Omental fat pad (tissue), 3 donors: ENCODE measurements at regions not wholly inside any gene's neighbourhood (a gene's known extent, or its start where the extent isn't known, plus 50 kb on each side); places are given as distances from the start of the nearest gene placed in this dataset.

Experiments used
- ATAC-seq: fragments of 150-250 bp; one replicate; pipeline ENCODE4 v1.9.1; 2016; ENCODE audit warnings: mild to moderate bottlenecking, moderate library complexity; ENCODE audit not compliant: low FRiP score
- DNase-seq: peaks from one replicate; pipeline ENCODE4 v3.0.0-alpha.2; 2019; ENCODE audit warnings: low spot score
- CTCF ChIP-seq, 3 donors: fragments of 450-650 bp; IDR thresholded peaks; one replicate each; pipeline ENCODE4 v1.5.1; 2016 to 2017; ENCODE audit warnings: antibody characterized with exemption in 3 of 3, mild to moderate bottlenecking in 3 of 3, moderate library complexity in 2 of 3

- no peak for ATAC-seq
- no peak for DNase-seq
- no peak for TF ChIP-seq CTCF (IDR thresholded peaks at IDR 0.05)
These were observed 1212.3 kb upstream of the NCAM2 start for GRCh38 chr21:19785941-19786340.

DNA sequence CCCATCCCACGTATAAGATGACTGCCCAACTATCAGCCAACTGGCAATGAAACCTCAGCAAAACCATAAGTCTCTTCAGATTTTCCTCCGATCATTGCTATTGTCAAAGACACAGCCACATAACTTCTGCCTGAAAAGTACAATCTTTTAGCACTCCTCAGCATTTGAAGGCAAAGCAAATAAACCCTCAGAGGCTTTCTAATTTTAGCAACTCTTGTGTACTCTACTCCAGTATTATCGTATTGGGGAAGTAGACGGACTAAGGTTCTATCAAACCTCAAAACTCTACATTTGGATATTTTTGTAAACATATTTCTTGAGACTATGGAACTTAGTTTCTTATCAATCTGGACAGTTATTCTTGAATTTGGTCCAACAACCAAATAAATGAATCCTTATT is 1206.2 kb upstream of the NCAM2 start:
- no peak for ATAC-seq
- no peak for DNase-seq
- TF ChIP-seq CTCF (IDR thresholded peaks at IDR 0.05), result no peak

DNA sequence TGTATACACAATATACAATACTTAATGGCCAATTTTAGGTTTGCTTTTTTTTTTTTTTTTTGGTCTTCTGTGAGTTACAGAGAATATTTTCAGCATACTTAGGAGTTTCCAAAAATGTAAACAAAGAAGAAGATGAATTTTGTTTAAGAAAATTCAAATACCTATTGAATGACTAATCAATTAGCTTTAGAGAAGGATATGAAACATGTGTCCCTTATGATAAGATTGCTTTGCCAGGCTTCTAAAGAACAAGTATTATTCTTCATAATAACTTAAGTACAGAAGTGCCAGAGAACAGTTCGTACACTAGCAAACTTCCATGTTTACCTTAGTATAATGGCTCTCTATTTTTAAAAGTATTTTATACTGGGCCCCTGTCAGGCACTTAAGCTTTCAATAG is 1191.0 kb upstream of the NCAM2 start:
- TF ChIP-seq CTCF (IDR thresholded peaks at IDR 0.05), result no peak
- no peak for ATAC-seq
- no peak for DNase-seq

- no peak for DNase-seq
- TF ChIP-seq CTCF (IDR thresholded peaks at IDR 0.05), result no peak
- no peak for ATAC-seq
These were observed 1187.4 kb upstream of the NCAM2 start for GRCh38 chr21:19810779-19811178.

- DNase-seq (no peak), ATAC-seq (no peak)
- no peak for TF ChIP-seq CTCF (IDR thresholded peaks at IDR 0.05)
These were observed 1167.8 kb upstream of the NCAM2 start for GRCh38 chr21:19830446-19830845.

DNA sequence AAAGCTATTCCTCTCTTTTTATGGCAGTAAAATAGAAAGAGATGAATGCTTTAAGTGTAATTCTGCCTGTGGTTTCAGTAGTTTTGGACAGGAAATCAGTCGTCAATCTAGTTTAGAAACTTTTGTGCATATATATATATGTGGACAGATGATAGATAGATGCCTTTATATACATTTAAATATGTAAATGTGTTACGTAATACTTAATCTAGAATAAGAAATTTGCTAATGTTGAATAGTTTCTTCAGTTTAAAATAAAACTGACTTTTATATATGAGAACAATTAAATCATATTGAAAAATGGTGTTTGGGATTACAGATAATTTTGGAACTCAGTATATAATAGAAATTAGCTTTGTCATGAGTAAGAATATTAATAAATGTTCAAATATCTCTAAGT is 1165.7 kb upstream of the NCAM2 start:
- no peak for TF ChIP-seq CTCF (IDR thresholded peaks at IDR 0.05)
- ATAC-seq, result no peak
- DNase-seq, result no peak

- no peak for TF ChIP-seq CTCF (IDR thresholded peaks at IDR 0.05)
- ATAC-seq (no peak), DNase-seq (no peak)
These were observed 1165.1 kb upstream of the NCAM2 start for GRCh38 chr21:19833082-19833481.
